A549 (cell line): ENCODE measurements at regions not wholly inside any gene's neighbourhood (a gene's known extent, or its start where the extent isn't known, plus 50 kb on each side); places are given as distances from the start of the nearest gene placed in this dataset.

Source experiments
- ATAC-seq, 2 experiments: fragments of 200-7000 bp in 1 of 2; fragments of >200 bp in 1 of 2; cut with Nextera tagmentation in 1 of 2; cut with Tn5 transposase in 1 of 2; 3 replicates each; pipeline versions ENCODE4 v1.8.0 to v1.9.1; 2018 to 2020; ENCODE audit warnings: mild to moderate bottlenecking in 1 of 2, moderate library complexity in 1 of 2
- CTCF ChIA-PET: fragments of 300-600 bp; sonication (Branson Sonifier 250); formaldehyde crosslinking; extraction: SDS; loops from one replicate; lab custom pipeline; 2021; ENCODE audit warnings: antibody characterized with exemption, inconsistent platforms; lab: Yijun Ruan, JAX
- POLR2A ChIA-PET: fragments of 350-600 bp; formaldehyde crosslinking; extraction: SDS; loops from one replicate; lab custom pipeline; 2021; ENCODE audit warnings: antibody characterized with exemption, inconsistent platforms; lab: Yijun Ruan, JAX
- DNase-seq, 2 experiments: peaks; one replicate each; pipeline versions ENCODE4 v3.0.0 to v3.0.0-alpha.2; 2011 to 2016; ENCODE audit warnings: low read depth in 1 of 2, low spot score in 1 of 2
- FAIRE-seq: peaks from 2 replicates; lab custom pipeline; 2011; peaks lifted over from hg19 to GRCh38; lab: Jason Lieb, UNC
- H3K27ac ChIP-seq, 2 experiments: fragments of >200 bp; sonication (Bioruptor Twin); formaldehyde crosslinking; 3 replicates each; pipeline ENCODE4 v1.5.1; 2016 to 2017
- H3K4me1 ChIP-seq: fragments of >200 bp; sonication (Bioruptor Twin); formaldehyde crosslinking; 3 replicates; pipeline ENCODE4 v1.6.1; 2016
- H3K4me2 ChIP-seq: fragments of >200 bp; sonication (Bioruptor Twin); formaldehyde crosslinking; 3 replicates; pipeline ENCODE4 v1.6.1; 2016
- H3K4me3 ChIP-seq: fragments of >200 bp; sonication (Bioruptor Twin); formaldehyde crosslinking; 3 replicates; pipeline ENCODE4 v1.5.1; 2016
- H3K9me3 ChIP-seq: fragments of >200 bp; sonication (Bioruptor Twin); formaldehyde crosslinking; 3 replicates; pipeline ENCODE4 v1.6.1; 2016
- BHLHE40 ChIP-seq: IDR thresholded peaks from 2 replicates; pipeline ENCODE4 v1.6.1; 2012; ENCODE audit warnings: low read depth, low read length, inconsistent platforms
- CBX2 ChIP-seq: fragments of 200-600 bp; sonication (generic); IDR thresholded peaks from 2 replicates; pipeline ENCODE4 v1.6.1; 2016; ENCODE audit warnings: low read depth, mild to moderate bottlenecking, borderline replicate concordance
- CBX8 ChIP-seq: fragments of 200-600 bp; sonication (generic); IDR thresholded peaks from 2 replicates; pipeline ENCODE4 v1.6.1; 2016
- CEBPB ChIP-seq, 2 experiments: fragments of >200 bp in 1 of 2; sonication (Bioruptor Twin) in 1 of 2; formaldehyde crosslinking in 1 of 2; IDR thresholded peaks; 2 replicates each; pipeline ENCODE4 v1.6.1; 2012 to 2016
- CHD4 ChIP-seq: fragments of 200-600 bp; sonication (generic); IDR thresholded peaks from 2 replicates; pipeline ENCODE4 v1.6.1; 2016; ENCODE audit warnings: antibody characterized with exemption, mild to moderate bottlenecking, borderline replicate concordance
- EHF ChIP-seq: fragments of 250-450 bp; sonication (Bioruptor Pico); IDR thresholded peaks from 2 replicates; pipeline ENCODE4 v1.5.0; 2020; ENCODE audit warnings: mild to moderate bottlenecking
- ESRRA ChIP-seq: fragments of 150-350 bp; IDR thresholded peaks from 2 replicates; pipeline ENCODE4 v1.6.1; 2014; ENCODE audit warnings: mild to moderate bottlenecking, low read length, borderline replicate concordance
- GATA3 ChIP-seq: IDR thresholded peaks from 2 replicates; pipeline ENCODE4 v1.6.1; 2012; ENCODE audit warnings: borderline replicate concordance
- HDAC2 ChIP-seq: fragments of 200-600 bp; sonication (generic); IDR thresholded peaks from 2 replicates; pipeline ENCODE4 v1.6.1; 2016
- HEYL ChIP-seq: fragments of 250-450 bp; sonication (Bioruptor Pico); IDR thresholded peaks from 2 replicates; pipeline ENCODE4 v1.8.0; 2021; ENCODE audit warnings: mild to moderate bottlenecking, moderate library complexity
- HOXB5 ChIP-seq: fragments of 250-450 bp; sonication (Bioruptor Pico); IDR thresholded peaks from 2 replicates; pipeline ENCODE4 v1.5.0; 2020; ENCODE audit warnings: mild to moderate bottlenecking, moderate library complexity
- MAFK ChIP-seq: fragments of 450-650 bp; IDR thresholded peaks from 2 replicates; pipeline ENCODE4 v1.6.1; 2014; ENCODE audit not compliant: partially characterized antibody
- MAZ ChIP-seq: fragments of 150-350 bp; IDR thresholded peaks from 2 replicates; pipeline ENCODE4 v1.6.1; 2014; ENCODE audit warnings: antibody characterized with exemption, low read depth, low read length, borderline replicate concordance
- NR3C1 ChIP-seq: fragments of >200 bp; sonication (Bioruptor Twin); formaldehyde crosslinking; IDR thresholded peaks from 3 replicates; pipeline ENCODE4 v1.6.1; 2017
- POLR2AphosphoS2 ChIP-seq: conservative IDR thresholded peaks from 2 replicates; pipeline ENCODE4 v1.6.1; 2012; ENCODE audit warnings: low read length, improper control_type of control experiment, inconsistent platforms
- RAD21 ChIP-seq, 2 experiments: fragments of >200 bp in 1 of 2; sonication (Bioruptor Twin) in 1 of 2; formaldehyde crosslinking in 1 of 2; IDR thresholded peaks in 1 of 2; conservative IDR thresholded peaks in 1 of 2; 2 replicates in 1 of 2; 3 replicates in 1 of 2; pipeline ENCODE4 v1.6.1; 2012 to 2018; ENCODE audit warnings: inconsistent platforms in 1 of 2
- RARB ChIP-seq: fragments of 250-450 bp; sonication (Bioruptor Pico); IDR thresholded peaks from 2 replicates; pipeline ENCODE4 v1.8.0; 2021; ENCODE audit warnings: mild to moderate bottlenecking, moderate library complexity
- RCOR1 ChIP-seq: fragments of 150-350 bp; IDR thresholded peaks from 2 replicates; pipeline ENCODE4 v1.6.1; 2014; ENCODE audit warnings: antibody characterized with exemption, low read length, low read depth
- SMC3 ChIP-seq: fragments of >200 bp; sonication (Bioruptor Twin); formaldehyde crosslinking; IDR thresholded peaks from 3 replicates; pipeline ENCODE4 v1.6.1; 2018; ENCODE audit warnings: inconsistent platforms
- ZSCAN20 ChIP-seq: fragments of 250-450 bp; sonication (Bioruptor Pico); IDR thresholded peaks from 2 replicates; pipeline ENCODE4 v1.8.0; 2022; ENCODE audit warnings: mild to moderate bottlenecking, moderate library complexity
- WGBS: methylation state at CpG from one replicate; pipeline ENCODE4 v1.1.6; 2017; ENCODE audit errors: missing lambda C conversion rate; 5-methylcytosine and 5-hydroxymethylcytosine counted together
- TF ChIP-seq, protein P1 (sequence below): fragments of >200 bp; sonication (Bioruptor Twin); formaldehyde crosslinking; IDR thresholded peaks from 3 replicates; pipeline ENCODE4 v1.6.1; 2016
- TF ChIP-seq, protein P2 (sequence below): fragments of 250-450 bp; sonication (Bioruptor Pico); IDR thresholded peaks from 2 replicates; pipeline ENCODE4 v1.5.0; 2020; ENCODE audit warnings: low read depth, mild to moderate bottlenecking, moderate library complexity
- TF ChIP-seq, protein P3 (sequence below): fragments of >200 bp; sonication (Bioruptor Twin); formaldehyde crosslinking; IDR thresholded peaks from 3 replicates; pipeline ENCODE4 v1.5.1; 2016
- TF ChIP-seq, protein P4 (sequence below): fragments of 150-350 bp; IDR thresholded peaks from 2 replicates; pipeline ENCODE4 v1.6.1; 2014; ENCODE audit warnings: low read depth, mild to moderate bottlenecking, low read length
- TF ChIP-seq, protein P5 (sequence below): fragments of 450-650 bp; IDR thresholded peaks from 2 replicates; pipeline ENCODE4 v1.6.1; 2014; ENCODE audit warnings: antibody characterized with exemption

DNA sequence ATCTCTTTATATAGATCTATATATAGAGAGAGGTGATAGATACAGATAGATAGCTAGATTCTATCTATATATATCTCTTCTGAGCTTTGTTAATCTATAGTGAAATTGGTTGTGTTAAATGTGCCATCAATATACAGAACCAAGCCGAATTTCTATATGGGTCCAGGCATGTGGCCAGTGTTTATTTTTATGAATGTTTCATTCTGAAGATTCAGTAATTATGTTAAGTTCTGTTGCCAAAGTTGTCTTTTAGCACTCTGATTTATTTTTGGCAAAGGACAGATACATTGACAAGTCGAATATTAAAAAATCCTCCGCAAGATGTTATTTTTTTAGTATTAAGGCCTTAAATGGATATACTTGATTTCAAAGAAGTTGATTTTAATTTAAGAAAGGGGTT is 190.4 kb upstream of the HTR2A start:
- Histone ChIP-seq H3K27ac (no peak overlapping the region), H3K4me1 (no peaks in the 10 kb centered on the region), H3K4me2 (no peak overlapping the region), H3K4me3 (no peak overlapping the region), H3K9me3 (no peaks in the 10 kb centered on the region)
- ATAC-seq: no peak
- no peak for TF ChIP-seq CBX2
- no peak for TF ChIP-seq MAZ
- no peak for TF ChIP-seq EHF (CRISPR knock-in tag)
- no peak for TF ChIP-seq HEYL (CRISPR knock-in tag)
- TF ChIP-seq POLR2AphosphoS2: no peak
- no peak for TF ChIP-seq GATA3
- TF ChIP-seq BHLHE40: no peak
- 22% methylated on average over 3 of the region's 3 CpGs for WGBS
- no peak for DNase-seq
- no peak for FAIRE-seq
- ChIA-PET POLR2A (no interaction called here), CTCF (no interaction called here)

DNA sequence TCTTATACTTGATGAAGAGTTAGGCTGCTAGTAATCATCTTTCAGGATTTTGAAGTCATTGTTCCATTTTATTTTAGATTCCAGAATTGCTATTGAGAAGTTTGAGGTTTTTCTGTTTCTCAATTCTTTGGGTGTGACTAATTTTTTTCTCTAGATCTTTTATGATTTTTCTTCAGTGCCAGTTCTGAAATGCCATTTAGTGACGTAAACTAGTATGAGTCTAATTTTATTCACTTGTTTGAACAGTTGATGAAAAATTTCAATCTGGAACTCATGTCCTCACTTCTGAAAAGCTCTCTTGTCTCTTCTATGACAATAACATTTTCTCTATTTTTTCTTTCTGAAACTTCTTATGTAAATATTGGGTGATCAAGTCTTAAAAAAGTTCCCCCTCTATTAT is 188.5 kb upstream of the HTR2A start:
- POLR2A ChIA-PET: no interaction called here
- no peak for FAIRE-seq

More for the DNA sequence above, 188.5 kb upstream of the HTR2A start:
- Histone ChIP-seq H3K4me1 (no peaks in the 10 kb centered on the region), H3K27ac (no peak overlapping the region), H3K9me3 (no peaks in the 10 kb centered on the region), H3K4me3 (no peak overlapping the region), H3K4me2 (no peak overlapping the region)
- TF ChIP-seq CEBPB (IDR thresholded peaks at IDR 0.05) (no peak), RAD21 (conservative IDR thresholded peaks at IDR 0.05 in 1 of 2, IDR thresholded peaks at IDR 0.05 in 1 of 2) (no peak), CHD4 (no peak), ZSCAN20 (no peak), MAZ (no peak), RCOR1 (no peak), RARB (no peak), SMC3 (no peak), ESRRA (no peak), NR3C1 (no peak), HOXB5 (CRISPR knock-in tag) (no peak), MAFK (no peak), CBX8 (no peak), HDAC2 (no peak)
- TF ChIP-seq, protein P1, sequence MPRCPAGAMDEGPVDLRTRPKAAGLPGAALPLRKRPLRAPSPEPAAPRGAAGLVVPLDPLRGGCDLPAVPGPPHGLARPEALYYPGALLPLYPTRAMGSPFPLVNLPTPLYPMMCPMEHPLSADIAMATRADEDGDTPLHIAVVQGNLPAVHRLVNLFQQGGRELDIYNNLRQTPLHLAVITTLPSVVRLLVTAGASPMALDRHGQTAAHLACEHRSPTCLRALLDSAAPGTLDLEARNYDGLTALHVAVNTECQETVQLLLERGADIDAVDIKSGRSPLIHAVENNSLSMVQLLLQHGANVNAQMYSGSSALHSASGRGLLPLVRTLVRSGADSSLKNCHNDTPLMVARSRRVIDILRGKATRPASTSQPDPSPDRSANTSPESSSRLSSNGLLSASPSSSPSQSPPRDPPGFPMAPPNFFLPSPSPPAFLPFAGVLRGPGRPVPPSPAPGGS: no peak
- TF ChIP-seq, protein P2, sequence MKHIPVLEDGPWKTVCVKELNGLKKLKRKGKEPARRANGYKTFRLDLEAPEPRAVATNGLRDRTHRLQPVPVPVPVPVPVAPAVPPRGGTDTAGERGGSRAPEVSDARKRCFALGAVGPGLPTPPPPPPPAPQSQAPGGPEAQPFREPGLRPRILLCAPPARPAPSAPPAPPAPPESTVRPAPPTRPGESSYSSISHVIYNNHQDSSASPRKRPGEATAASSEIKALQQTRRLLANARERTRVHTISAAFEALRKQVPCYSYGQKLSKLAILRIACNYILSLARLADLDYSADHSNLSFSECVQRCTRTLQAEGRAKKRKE (CRISPR knock-in tag): no peak
- TF ChIP-seq, protein P3, sequence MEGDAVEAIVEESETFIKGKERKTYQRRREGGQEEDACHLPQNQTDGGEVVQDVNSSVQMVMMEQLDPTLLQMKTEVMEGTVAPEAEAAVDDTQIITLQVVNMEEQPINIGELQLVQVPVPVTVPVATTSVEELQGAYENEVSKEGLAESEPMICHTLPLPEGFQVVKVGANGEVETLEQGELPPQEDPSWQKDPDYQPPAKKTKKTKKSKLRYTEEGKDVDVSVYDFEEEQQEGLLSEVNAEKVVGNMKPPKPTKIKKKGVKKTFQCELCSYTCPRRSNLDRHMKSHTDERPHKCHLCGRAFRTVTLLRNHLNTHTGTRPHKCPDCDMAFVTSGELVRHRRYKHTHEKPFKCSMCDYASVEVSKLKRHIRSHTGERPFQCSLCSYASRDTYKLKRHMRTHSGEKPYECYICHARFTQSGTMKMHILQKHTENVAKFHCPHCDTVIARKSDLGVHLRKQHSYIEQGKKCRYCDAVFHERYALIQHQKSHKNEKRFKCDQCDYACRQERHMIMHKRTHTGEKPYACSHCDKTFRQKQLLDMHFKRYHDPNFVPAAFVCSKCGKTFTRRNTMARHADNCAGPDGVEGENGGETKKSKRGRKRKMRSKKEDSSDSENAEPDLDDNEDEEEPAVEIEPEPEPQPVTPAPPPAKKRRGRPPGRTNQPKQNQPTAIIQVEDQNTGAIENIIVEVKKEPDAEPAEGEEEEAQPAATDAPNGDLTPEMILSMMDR: no peak
- TF ChIP-seq, protein P4, sequence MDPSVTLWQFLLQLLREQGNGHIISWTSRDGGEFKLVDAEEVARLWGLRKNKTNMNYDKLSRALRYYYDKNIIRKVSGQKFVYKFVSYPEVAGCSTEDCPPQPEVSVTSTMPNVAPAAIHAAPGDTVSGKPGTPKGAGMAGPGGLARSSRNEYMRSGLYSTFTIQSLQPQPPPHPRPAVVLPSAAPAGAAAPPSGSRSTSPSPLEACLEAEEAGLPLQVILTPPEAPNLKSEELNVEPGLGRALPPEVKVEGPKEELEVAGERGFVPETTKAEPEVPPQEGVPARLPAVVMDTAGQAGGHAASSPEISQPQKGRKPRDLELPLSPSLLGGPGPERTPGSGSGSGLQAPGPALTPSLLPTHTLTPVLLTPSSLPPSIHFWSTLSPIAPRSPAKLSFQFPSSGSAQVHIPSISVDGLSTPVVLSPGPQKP: no peak
- TF ChIP-seq, protein P5, sequence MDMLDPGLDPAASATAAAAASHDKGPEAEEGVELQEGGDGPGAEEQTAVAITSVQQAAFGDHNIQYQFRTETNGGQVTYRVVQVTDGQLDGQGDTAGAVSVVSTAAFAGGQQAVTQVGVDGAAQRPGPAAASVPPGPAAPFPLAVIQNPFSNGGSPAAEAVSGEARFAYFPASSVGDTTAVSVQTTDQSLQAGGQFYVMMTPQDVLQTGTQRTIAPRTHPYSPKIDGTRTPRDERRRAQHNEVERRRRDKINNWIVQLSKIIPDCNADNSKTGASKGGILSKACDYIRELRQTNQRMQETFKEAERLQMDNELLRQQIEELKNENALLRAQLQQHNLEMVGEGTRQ: no peak
- ATAC-seq: no peak
- WGBS: 33% methylated on average over 1 of the region's 1 CpG
- CTCF ChIA-PET: no interaction called here
- no peak for DNase-seq
